ENCODE measurements at regions not wholly inside any gene's neighbourhood (a gene's known extent, or its start where the extent isn't known, plus 50 kb on each side); places are given as distances from the start of the nearest gene placed in this dataset.

DNA sequence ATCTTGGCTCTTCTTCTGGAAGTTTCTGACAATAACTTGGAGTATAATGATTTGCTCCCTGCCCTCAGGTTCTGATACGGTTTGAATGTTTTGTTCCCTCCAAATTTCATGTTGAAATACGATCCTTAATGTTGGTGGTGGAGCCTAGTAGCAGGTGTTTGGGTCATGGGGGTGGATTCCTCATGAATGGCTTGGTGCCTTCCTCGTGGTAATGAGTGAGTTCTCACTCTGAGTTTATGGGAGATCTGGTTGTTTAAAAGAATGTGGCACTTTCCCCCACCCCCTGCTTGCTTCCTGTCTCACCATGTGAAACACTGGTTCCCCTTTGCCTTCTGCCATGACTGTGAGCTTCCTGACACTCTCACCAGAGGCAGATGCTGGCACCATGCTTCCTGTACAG lies 103.0 kb upstream of the OSMR start:
- TF ChIP-seq, protein P1, sequence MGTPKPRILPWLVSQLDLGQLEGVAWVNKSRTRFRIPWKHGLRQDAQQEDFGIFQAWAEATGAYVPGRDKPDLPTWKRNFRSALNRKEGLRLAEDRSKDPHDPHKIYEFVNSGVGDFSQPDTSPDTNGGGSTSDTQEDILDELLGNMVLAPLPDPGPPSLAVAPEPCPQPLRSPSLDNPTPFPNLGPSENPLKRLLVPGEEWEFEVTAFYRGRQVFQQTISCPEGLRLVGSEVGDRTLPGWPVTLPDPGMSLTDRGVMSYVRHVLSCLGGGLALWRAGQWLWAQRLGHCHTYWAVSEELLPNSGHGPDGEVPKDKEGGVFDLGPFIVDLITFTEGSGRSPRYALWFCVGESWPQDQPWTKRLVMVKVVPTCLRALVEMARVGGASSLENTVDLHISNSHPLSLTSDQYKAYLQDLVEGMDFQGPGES (IDR thresholded peaks at IDR 0.05; ENCODE audit: low read depth, low read length), result no peak
- TF ChIP-seq CTCF (IDR thresholded peaks at IDR 0.05) (no peak), PBX3 (IDR thresholded peaks at IDR 0.05) (no peak), EZH2phosphoT487 (IDR thresholded peaks at IDR 0.05; ENCODE audit: borderline replicate concordance, low read depth) (no peak), EP300 (IDR thresholded peaks at IDR 0.05; ENCODE audit: borderline replicate concordance in 1 of 2, low read depth in 1 of 2, low read length in 1 of 2) (no peak), CHD2 (IDR thresholded peaks at IDR 0.05; ENCODE audit: low read length, partially characterized antibody) (no peak), YY1 (IDR thresholded peaks at IDR 0.05; ENCODE audit: low read depth) (no peak), SIN3A (IDR thresholded peaks at IDR 0.05; ENCODE audit: borderline replicate concordance, low read depth, low read length) (no peak), SMC3 (IDR thresholded peaks at IDR 0.05; ENCODE audit: low read depth, low read length) (no peak), MAX (IDR thresholded peaks at IDR 0.05; ENCODE audit: low read depth) (no peak), POLR2AphosphoS5 (IDR thresholded peaks at IDR 0.05; ENCODE audit: low read depth, low read length) (no peak), TAF1 (IDR thresholded peaks at IDR 0.05; ENCODE audit: borderline replicate concordance, low read depth, low read length) (no peak)
- TF ChIP-seq, protein P2, sequence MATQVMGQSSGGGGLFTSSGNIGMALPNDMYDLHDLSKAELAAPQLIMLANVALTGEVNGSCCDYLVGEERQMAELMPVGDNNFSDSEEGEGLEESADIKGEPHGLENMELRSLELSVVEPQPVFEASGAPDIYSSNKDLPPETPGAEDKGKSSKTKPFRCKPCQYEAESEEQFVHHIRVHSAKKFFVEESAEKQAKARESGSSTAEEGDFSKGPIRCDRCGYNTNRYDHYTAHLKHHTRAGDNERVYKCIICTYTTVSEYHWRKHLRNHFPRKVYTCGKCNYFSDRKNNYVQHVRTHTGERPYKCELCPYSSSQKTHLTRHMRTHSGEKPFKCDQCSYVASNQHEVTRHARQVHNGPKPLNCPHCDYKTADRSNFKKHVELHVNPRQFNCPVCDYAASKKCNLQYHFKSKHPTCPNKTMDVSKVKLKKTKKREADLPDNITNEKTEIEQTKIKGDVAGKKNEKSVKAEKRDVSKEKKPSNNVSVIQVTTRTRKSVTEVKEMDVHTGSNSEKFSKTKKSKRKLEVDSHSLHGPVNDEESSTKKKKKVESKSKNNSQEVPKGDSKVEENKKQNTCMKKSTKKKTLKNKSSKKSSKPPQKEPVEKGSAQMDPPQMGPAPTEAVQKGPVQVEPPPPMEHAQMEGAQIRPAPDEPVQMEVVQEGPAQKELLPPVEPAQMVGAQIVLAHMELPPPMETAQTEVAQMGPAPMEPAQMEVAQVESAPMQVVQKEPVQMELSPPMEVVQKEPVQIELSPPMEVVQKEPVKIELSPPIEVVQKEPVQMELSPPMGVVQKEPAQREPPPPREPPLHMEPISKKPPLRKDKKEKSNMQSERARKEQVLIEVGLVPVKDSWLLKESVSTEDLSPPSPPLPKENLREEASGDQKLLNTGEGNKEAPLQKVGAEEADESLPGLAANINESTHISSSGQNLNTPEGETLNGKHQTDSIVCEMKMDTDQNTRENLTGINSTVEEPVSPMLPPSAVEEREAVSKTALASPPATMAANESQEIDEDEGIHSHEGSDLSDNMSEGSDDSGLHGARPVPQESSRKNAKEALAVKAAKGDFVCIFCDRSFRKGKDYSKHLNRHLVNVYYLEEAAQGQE (IDR thresholded peaks at IDR 0.05; ENCODE audit: low read depth, low read length), result no peak

Measured in SK-N-SH (cell line).